GM12864 (cell line): ENCODE measurements at regions not wholly inside any gene's neighbourhood (a gene's known extent, or its start where the extent isn't known, plus 50 kb on each side); places are given as distances from the start of the nearest gene placed in this dataset.

Experiments used
- DNase-seq: peaks from one replicate; pipeline ENCODE4 v3.0.0-alpha.2; 2011; ENCODE audit warnings: low read depth
- H3K4me3 ChIP-seq: 2 replicates; pipeline ENCODE4 v1.5.1; 2011; ENCODE audit warnings: mild to moderate bottlenecking, low read depth, low read length, control low read depth
- TF ChIP-seq, protein P1 (sequence below): IDR thresholded peaks from 2 replicates; pipeline ENCODE4 v1.5.1; 2011; ENCODE audit warnings: low read depth, mild to moderate bottlenecking, moderate library complexity, low read length, control low read depth, inconsistent platforms; ENCODE audit errors: missing control alignments

DNA sequence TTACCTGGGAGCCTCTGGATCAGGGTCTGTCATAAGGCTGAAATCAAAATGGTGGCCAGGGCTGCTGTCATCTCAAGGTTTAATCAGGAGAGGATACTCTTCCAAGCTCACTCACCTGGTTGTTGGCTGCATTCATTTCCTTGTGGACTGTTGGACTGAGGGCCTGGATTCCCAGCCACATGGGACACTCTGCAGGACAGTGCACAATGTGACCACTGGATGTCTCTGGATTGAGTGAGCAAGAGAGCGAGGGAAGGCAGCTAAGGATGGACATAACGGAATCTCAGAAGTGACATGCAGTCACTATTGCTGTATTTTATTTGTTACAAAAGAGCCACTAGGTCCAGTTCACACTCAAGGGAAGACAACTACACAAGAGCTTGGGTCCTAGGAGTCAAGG is 229.1 kb downstream of the S1PR1 start:
- no peak overlapping the region for H3K4me3 ChIP-seq
- TF ChIP-seq, protein P1, sequence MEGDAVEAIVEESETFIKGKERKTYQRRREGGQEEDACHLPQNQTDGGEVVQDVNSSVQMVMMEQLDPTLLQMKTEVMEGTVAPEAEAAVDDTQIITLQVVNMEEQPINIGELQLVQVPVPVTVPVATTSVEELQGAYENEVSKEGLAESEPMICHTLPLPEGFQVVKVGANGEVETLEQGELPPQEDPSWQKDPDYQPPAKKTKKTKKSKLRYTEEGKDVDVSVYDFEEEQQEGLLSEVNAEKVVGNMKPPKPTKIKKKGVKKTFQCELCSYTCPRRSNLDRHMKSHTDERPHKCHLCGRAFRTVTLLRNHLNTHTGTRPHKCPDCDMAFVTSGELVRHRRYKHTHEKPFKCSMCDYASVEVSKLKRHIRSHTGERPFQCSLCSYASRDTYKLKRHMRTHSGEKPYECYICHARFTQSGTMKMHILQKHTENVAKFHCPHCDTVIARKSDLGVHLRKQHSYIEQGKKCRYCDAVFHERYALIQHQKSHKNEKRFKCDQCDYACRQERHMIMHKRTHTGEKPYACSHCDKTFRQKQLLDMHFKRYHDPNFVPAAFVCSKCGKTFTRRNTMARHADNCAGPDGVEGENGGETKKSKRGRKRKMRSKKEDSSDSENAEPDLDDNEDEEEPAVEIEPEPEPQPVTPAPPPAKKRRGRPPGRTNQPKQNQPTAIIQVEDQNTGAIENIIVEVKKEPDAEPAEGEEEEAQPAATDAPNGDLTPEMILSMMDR = no peak
- no peak for DNase-seq

DNA sequence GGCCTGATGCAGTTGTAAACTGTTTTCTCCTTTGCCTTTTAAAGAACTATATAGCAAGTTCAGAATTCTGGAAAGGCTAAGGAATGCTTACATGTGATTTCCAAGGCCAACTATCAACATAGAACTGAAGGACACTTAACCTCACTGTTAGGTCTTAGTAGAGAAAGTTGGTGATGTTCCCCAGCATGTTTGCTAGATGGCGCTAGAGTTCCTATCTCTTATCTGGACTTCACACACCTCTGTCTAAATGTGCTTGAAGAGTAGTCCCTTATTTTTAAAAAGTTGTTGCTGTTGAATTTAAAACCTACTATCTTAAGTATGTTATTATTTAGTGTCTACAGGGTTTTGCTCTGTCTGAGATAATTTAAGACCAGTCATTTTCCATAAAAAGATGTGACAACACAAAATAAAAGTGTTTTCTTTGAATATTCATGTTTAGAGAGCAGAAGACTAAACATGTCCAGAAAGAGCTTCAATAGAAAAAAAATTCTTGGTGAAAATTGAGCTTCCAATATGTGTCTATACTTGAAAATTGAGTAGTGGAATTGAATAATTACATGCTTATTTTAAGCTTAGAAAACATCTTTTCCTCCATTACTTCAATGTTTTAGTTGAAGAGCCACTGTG is 237.3 kb downstream of the S1PR1 start:
- no peak for DNase-seq
- TF ChIP-seq, protein P1 = peak; percentile 66
- no peak overlapping the region for H3K4me3 ChIP-seq

DNA sequence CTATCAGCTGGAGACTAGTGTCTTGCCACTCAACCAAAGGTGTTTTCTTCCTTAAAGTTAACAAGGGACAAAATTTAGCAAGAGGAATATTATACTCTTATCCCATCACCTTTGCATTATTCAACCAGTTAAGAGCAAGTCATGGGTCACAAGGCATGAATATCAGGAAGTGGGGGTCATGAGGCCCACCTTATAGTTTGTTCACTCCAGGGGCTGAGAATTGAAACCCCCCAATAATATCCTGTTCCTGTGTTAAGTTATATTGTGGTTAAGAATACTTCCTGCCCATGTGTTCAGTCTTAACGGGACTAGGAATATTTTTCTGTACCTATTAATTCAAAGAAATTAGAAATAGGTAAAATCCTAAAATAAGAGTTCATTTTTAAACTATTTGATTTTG is 239.7 kb downstream of the S1PR1 start:
- DNase-seq = no peak
- H3K4me3 ChIP-seq = no peak overlapping the region
- TF ChIP-seq, protein P1 = no peak

DNA sequence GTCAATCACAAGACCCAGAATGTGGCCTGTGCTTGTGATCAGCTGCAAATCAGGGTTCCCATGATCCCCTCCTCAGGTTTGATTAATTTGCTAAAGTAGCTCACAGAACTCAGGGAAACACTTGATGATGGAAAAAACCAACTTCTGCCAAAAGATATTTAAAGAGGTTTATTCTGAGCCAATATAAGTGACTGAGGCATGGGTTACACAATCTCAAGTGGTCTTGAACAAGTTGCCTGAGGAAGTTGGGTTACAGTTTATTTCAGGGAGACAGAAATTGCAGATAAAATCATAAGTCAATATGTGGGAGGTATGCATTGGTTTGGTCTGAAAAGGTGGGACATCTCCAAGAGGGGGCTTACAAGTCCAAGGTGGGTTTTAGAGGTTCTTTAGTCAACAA is 243.1 kb downstream of the S1PR1 start:
- no peak overlapping the region for H3K4me3 ChIP-seq
- TF ChIP-seq, protein P1 = no peak
- DNase-seq = no peak

DNA sequence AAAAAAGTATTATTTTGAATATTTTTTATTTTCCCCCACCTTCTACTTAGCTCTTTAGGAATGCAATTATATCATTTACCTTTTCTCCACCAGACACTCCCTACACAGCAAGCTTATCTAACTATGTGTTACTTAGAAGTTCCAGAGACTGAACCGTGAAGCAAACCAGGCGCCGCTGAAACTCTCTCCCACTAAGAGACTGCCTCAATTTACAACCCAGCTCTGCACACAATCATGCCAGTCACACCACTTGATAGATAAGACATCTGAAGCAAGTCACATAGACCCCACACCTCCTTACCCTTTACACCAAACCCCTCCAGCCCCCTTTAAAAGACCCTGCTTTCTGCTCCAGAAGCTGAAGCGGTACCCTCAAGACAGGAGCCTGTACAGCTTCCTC is 245.5 kb downstream of the S1PR1 start:
- H3K4me3 ChIP-seq = no peak overlapping the region
- TF ChIP-seq, protein P1 = no peak
- DNase-seq = no peak

DNA sequence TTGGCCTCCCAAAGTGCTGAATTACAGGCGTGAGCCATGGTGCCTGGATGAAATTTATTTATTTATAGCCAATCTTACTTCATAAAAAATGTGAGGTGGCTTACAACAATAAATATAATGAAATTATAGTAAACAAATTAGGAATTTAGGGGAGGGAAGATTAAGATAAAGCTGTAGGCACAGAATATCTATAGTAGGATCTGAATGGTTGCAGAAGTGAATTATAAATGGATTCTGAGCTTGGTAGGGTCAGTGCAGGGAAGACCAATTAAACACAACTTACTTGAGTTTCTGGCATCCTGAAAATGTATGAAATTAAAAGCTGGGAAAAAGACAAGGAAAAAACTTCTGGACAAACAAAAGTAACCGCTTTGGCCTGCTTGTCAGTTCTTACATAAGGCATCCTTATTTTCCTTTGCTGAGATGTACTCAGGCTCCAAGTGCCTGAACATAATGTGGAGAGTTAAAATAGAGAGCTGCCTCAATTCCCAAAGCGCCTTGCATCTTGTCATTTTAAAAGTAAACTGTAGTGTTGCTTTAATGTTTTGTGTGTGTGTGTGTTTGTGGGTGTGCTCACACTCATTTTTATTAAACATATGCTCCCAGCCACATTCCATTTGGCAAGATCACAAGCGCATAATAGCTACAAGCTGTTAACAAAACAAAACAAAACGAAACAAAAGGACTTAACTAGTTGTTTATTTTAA is 247.3 kb downstream of the S1PR1 start:
- TF ChIP-seq, protein P1 = no peak
- no peak for DNase-seq
- no peak overlapping the region for H3K4me3 ChIP-seq
